TTC549 (cell line): ENCODE measurements at regions not wholly inside any gene's neighbourhood (a gene's known extent, or its start where the extent isn't known, plus 50 kb on each side); places are given as distances from the start of the nearest gene placed in this dataset.

Experiments
- FAIRE-seq: peaks from 2 replicates; lab custom pipeline; 2012; peaks lifted over from hg19 to GRCh38; lab: Jason Lieb, UNC

- no peak for FAIRE-seq
Observed at GRCh38 chr1:56390934-56391731, 188.2 kb downstream of the PLPP3 start.

- no peak for FAIRE-seq
Observed at GRCh38 chr1:56390232-56390867, 189.0 kb downstream of the PLPP3 start.

GRCh38 chr1:56389813-56390212 is 189.6 kb downstream of the PLPP3 start:
- no peak for FAIRE-seq

GRCh38 chr1:56387071-56387740 is 192.2 kb downstream of the PLPP3 start:
- no peak for FAIRE-seq

- FAIRE-seq: no peak
Observed at GRCh38 chr1:56385314-56385713, 194.0 kb downstream of the PLPP3 start.

- no peak for FAIRE-seq
Observed at GRCh38 chr1:56382929-56383328, 196.4 kb downstream of the PLPP3 start.

GRCh38 chr1:56380531-56380930 is 198.8 kb downstream of the PLPP3 start:
- no peak for FAIRE-seq

- no peak for FAIRE-seq
Observed at GRCh38 chr1:56378341-56379070, 200.9 kb downstream of the PLPP3 start.

- no peak for FAIRE-seq
Observed at GRCh38 chr1:56377431-56377830, 201.9 kb downstream of the PLPP3 start.

GRCh38 chr1:56376188-56376984 is 203.0 kb downstream of the PLPP3 start:
- no peak for FAIRE-seq

GRCh38 chr1:56375326-56375804 is 204.0 kb downstream of the PLPP3 start:
- no peak for FAIRE-seq

GRCh38 chr1:56374026-56374974 is 205.1 kb downstream of the PLPP3 start:
- FAIRE-seq: no peak

- no peak for FAIRE-seq
Observed at GRCh38 chr1:56370513-56370912, 208.8 kb downstream of the PLPP3 start.

GRCh38 chr1:56363007-56363770 is 216.2 kb downstream of the PLPP3 start:
- no peak for FAIRE-seq

- no peak for FAIRE-seq
Observed at GRCh38 chr1:56360021-56360420, 219.3 kb downstream of the PLPP3 start.

- FAIRE-seq: no peak
Observed at GRCh38 chr1:56359056-56359455, 220.3 kb downstream of the PLPP3 start.

GRCh38 chr1:56357927-56358690 is 221.3 kb downstream of the PLPP3 start:
- no peak for FAIRE-seq

- no peak for FAIRE-seq
Observed at GRCh38 chr1:56356376-56356990, 222.9 kb downstream of the PLPP3 start.
